22Rv1 (cell line): ENCODE measurements at regions not wholly inside any gene's neighbourhood (a gene's known extent, or its start where the extent isn't known, plus 50 kb on each side); places are given as distances from the start of the nearest gene placed in this dataset.

Experiments
- ZFX ChIP-seq: fragments of 450-650 bp; IDR thresholded peaks from 2 replicates; pipeline ENCODE4 v1.6.1; 2017; ENCODE audit warnings: antibody characterized with exemption, borderline replicate concordance
- TF ChIP-seq, protein P1 (sequence below): fragments of 450-650 bp; IDR thresholded peaks from 2 replicates; pipeline ENCODE4 v1.5.1; 2017; ENCODE audit warnings: mild to moderate bottlenecking

- TF ChIP-seq, protein P1, sequence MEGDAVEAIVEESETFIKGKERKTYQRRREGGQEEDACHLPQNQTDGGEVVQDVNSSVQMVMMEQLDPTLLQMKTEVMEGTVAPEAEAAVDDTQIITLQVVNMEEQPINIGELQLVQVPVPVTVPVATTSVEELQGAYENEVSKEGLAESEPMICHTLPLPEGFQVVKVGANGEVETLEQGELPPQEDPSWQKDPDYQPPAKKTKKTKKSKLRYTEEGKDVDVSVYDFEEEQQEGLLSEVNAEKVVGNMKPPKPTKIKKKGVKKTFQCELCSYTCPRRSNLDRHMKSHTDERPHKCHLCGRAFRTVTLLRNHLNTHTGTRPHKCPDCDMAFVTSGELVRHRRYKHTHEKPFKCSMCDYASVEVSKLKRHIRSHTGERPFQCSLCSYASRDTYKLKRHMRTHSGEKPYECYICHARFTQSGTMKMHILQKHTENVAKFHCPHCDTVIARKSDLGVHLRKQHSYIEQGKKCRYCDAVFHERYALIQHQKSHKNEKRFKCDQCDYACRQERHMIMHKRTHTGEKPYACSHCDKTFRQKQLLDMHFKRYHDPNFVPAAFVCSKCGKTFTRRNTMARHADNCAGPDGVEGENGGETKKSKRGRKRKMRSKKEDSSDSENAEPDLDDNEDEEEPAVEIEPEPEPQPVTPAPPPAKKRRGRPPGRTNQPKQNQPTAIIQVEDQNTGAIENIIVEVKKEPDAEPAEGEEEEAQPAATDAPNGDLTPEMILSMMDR = no peak
- no peak for TF ChIP-seq ZFX
Measured at GRCh38 chr18:40672590-40672989, 1282.4 kb upstream of the PIK3C3 start.
